Keratinocyte (primary cell): ENCODE measurements at regions not wholly inside any gene's neighbourhood (a gene's known extent, or its start where the extent isn't known, plus 50 kb on each side); places are given as distances from the start of the nearest gene placed in this dataset.

ENCODE experiments used
- EZH2 ChIP-seq: IDR thresholded peaks from one replicate; pipeline ENCODE4 v1.6.1; 2012; ENCODE audit warnings: inconsistent platforms, mild to moderate bottlenecking, low read length, moderate library complexity
- TF ChIP-seq, protein P1 (sequence below), 3 experiments: IDR thresholded peaks in 1 of 3; conservative IDR thresholded peaks in 1 of 3; optimal IDR thresholded peaks in 1 of 3; 2 replicates in 2 of 3; 3 replicates in 1 of 3; pipeline versions ENCODE3 to v1.5.1; 2011; ENCODE audit warnings: low read length in 3 of 3, mild to moderate bottlenecking in 3 of 3, moderate library complexity in 2 of 3, control low read depth in 1 of 3, inconsistent platforms in 1 of 3; ENCODE audit not compliant: insufficient read depth in 2 of 3; ENCODE audit errors: extremely low read depth in 1 of 3

DNA sequence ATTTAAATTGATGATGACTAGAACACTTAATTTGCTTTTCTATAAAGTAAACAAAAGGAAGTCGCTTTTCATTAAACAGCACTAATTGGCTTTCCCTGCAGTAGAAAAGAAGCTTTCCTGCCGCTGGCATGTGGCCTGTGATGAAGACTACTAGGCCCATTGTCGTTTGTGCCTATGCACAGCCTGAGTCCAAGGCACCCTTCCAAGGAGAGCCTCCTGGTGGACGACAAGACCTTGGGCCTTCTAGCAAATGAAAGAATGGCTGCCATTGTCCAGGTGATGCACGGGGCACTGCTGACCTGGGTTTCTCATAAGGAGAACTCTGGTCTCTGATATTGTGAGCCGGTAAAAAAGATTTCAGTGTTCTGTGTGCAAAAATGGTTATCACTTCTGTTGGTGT is 233.0 kb downstream of the COL4A1 start:
- TF ChIP-seq, protein P1, sequence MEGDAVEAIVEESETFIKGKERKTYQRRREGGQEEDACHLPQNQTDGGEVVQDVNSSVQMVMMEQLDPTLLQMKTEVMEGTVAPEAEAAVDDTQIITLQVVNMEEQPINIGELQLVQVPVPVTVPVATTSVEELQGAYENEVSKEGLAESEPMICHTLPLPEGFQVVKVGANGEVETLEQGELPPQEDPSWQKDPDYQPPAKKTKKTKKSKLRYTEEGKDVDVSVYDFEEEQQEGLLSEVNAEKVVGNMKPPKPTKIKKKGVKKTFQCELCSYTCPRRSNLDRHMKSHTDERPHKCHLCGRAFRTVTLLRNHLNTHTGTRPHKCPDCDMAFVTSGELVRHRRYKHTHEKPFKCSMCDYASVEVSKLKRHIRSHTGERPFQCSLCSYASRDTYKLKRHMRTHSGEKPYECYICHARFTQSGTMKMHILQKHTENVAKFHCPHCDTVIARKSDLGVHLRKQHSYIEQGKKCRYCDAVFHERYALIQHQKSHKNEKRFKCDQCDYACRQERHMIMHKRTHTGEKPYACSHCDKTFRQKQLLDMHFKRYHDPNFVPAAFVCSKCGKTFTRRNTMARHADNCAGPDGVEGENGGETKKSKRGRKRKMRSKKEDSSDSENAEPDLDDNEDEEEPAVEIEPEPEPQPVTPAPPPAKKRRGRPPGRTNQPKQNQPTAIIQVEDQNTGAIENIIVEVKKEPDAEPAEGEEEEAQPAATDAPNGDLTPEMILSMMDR (optimal IDR thresholded peaks at IDR 0.05 in 1 of 3, IDR thresholded peaks at IDR 0.05 in 1 of 3, conservative IDR thresholded peaks at IDR 0.05 in 1 of 3; ENCODE audit: extremely low read depth in 1 of 3, insufficient read depth in 2 of 3, low read length in 3 of 3), result no peak
- no peak for TF ChIP-seq EZH2
